Panc1 (cell line): ENCODE measurements at regions not wholly inside any gene's neighbourhood (a gene's known extent, or its start where the extent isn't known, plus 50 kb on each side); places are given as distances from the start of the nearest gene placed in this dataset.

Experiments used
- ATAC-seq: fragments of 200-7000 bp; cut with Tn5 transposase; 2 replicates; pipeline ENCODE4 v1.9.1; 2020; ENCODE audit warnings: mild to moderate bottlenecking, moderate library complexity
- BruUV-seq: library from RNA; stranded (reverse); fragments of 400-500 nt; replicated peaks from 2 replicates; lab custom pipeline; 2021; lab: Mats Ljungman, UMichigan
- CTCF ChIA-PET: fragments of 300-600 bp; sonication (Branson Sonifier 250); formaldehyde crosslinking; loops from one replicate; lab custom pipeline; 2022; ENCODE audit warnings: antibody characterized with exemption; lab: Charles Lee
- POLR2A ChIA-PET: fragments of 300-600 bp; sonication (Branson Sonifier 250); formaldehyde crosslinking; loops from one replicate; lab custom pipeline; 2022; ENCODE audit warnings: antibody characterized with exemption; lab: Charles Lee
- DNase-seq: peaks from one replicate; pipeline ENCODE4 v3.0.0-alpha.2; 2010; ENCODE audit warnings: low read depth, low spot score
- H3K27ac ChIP-seq: 2 replicates; pipeline ENCODE4 v1.5.1; 2011; ENCODE audit warnings: mild to moderate bottlenecking, low read length, inconsistent platforms
- H3K27me3 ChIP-seq: fragments of 200-500 bp; sonication (Bioruptor generic); 2 replicates; pipeline ENCODE4 v1.6.0; 2014; ENCODE audit warnings: low read length, inconsistent platforms; ENCODE audit not compliant: control insufficient read depth, insufficient read depth
- H3K36me3 ChIP-seq: fragments of 200-500 bp; sonication (Bioruptor generic); 2 replicates; pipeline ENCODE4 v1.5.1; 2014; ENCODE audit warnings: inconsistent platforms, mild to moderate bottlenecking, low read length, moderate library complexity; ENCODE audit not compliant: control insufficient read depth, insufficient read depth
- H3K4me1 ChIP-seq: 2 replicates; pipeline ENCODE4 v1.5.1; 2011; ENCODE audit warnings: inconsistent platforms, mild to moderate bottlenecking, low read length, moderate library complexity; ENCODE audit not compliant: control insufficient read depth, insufficient read depth
- H3K4me3 ChIP-seq, 2 experiments: 2 replicates each; pipeline ENCODE4 v1.5.1; 2011 to 2012; ENCODE audit warnings: low read depth in 2 of 2, low read length in 2 of 2, mild to moderate bottlenecking in 2 of 2, inconsistent platforms in 1 of 2, moderate library complexity in 1 of 2
- H3K9me3 ChIP-seq: fragments of 200-500 bp; sonication (Bioruptor generic); 2 replicates; pipeline ENCODE4 v1.5.1; 2014; ENCODE audit warnings: low read depth, mild to moderate bottlenecking, inconsistent platforms, low read length, moderate library complexity; ENCODE audit not compliant: control insufficient read depth, insufficient read depth
- POLR2AphosphoS5 ChIP-seq: IDR thresholded peaks from 2 replicates; pipeline ENCODE4 v1.6.1; 2012; ENCODE audit warnings: mild to moderate bottlenecking, low read depth, low read length, moderate library complexity
- SIN3A ChIP-seq: IDR thresholded peaks from 2 replicates; pipeline ENCODE4 v1.6.1; 2012; ENCODE audit warnings: low read depth, mild to moderate bottlenecking, low read length, moderate library complexity, borderline replicate concordance; ENCODE audit not compliant: insufficient read depth
- TCF7L2 ChIP-seq: IDR thresholded peaks from 2 replicates; pipeline ENCODE4 v1.6.1; 2011; ENCODE audit warnings: mild to moderate bottlenecking, low read depth, low read length, inconsistent platforms
- in situ Hi-C: cut with HindIII; loops from 2 replicates; pipeline ENCODE4 v1.10.0; 2016; ENCODE audit warnings: low sequenced_read_pairs, low pct_unique_long_range_greater_than_20kb
- intact Hi-C: fragments of 100-400 bp; cut with micrococcal nuclease; formaldehyde crosslinking; loops from one replicate; pipeline ENCODE4 v1.10.0; 2022; ENCODE audit not compliant: unreplicated experiment
- TF ChIP-seq, protein P1 (sequence below), 2 experiments: IDR thresholded peaks; 2 replicates each; pipeline ENCODE4 v1.6.1; 2011 to 2012; ENCODE audit warnings: low read depth in 2 of 2, control low read depth in 1 of 2, low read length in 1 of 2, mild to moderate bottlenecking in 1 of 2, moderate library complexity in 1 of 2; ENCODE audit not compliant: insufficient read depth in 1 of 2
- TF ChIP-seq, protein P2 (sequence below): fragments of 450-650 bp; IDR thresholded peaks from 2 replicates; pipeline ENCODE4 v1.5.1; 2017; ENCODE audit warnings: mild to moderate bottlenecking

DNA sequence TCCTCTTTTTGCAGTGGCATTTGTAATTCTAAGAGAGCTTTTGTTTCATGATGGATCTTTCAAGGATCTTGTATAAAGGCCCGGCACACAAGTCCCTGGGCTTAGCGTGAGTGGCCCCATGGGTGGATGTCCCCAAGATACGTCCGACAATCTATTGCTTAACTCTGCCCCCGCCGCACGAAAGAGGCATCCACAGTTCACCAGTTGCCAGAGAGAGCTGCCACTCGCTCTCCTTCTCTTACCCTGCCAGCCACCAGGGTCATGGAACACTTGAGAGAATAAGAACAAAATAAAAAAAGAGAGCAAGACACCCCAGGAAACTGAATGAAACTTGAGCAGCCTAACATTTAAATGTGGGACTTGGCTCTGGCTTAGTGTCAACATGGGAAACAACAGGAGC lies 92.3 kb downstream of the CTAGE1 start:
- CTCF ChIA-PET = interaction anchor here (0.6 kb wide), 1 partner anchor 187 kb away, joined by 9 read pairs; no protein-coding TSS in a partner anchor
- POLR2A ChIA-PET = no interaction called here
- H3K9me3 ChIP-seq = no peaks in the 10 kb centered on the region
- DNase-seq (no peak), ATAC-seq (no peak)
- H3K4me3 ChIP-seq = no peak overlapping the region
- H3K27ac ChIP-seq = no peak overlapping the region
- no TSS peak for BruUV-seq
- in situ Hi-C loops = no loop called here
- intact Hi-C loops = no loop called here
- H3K27me3 ChIP-seq = no peaks in the 10 kb centered on the region
- TF ChIP-seq, protein P1, sequence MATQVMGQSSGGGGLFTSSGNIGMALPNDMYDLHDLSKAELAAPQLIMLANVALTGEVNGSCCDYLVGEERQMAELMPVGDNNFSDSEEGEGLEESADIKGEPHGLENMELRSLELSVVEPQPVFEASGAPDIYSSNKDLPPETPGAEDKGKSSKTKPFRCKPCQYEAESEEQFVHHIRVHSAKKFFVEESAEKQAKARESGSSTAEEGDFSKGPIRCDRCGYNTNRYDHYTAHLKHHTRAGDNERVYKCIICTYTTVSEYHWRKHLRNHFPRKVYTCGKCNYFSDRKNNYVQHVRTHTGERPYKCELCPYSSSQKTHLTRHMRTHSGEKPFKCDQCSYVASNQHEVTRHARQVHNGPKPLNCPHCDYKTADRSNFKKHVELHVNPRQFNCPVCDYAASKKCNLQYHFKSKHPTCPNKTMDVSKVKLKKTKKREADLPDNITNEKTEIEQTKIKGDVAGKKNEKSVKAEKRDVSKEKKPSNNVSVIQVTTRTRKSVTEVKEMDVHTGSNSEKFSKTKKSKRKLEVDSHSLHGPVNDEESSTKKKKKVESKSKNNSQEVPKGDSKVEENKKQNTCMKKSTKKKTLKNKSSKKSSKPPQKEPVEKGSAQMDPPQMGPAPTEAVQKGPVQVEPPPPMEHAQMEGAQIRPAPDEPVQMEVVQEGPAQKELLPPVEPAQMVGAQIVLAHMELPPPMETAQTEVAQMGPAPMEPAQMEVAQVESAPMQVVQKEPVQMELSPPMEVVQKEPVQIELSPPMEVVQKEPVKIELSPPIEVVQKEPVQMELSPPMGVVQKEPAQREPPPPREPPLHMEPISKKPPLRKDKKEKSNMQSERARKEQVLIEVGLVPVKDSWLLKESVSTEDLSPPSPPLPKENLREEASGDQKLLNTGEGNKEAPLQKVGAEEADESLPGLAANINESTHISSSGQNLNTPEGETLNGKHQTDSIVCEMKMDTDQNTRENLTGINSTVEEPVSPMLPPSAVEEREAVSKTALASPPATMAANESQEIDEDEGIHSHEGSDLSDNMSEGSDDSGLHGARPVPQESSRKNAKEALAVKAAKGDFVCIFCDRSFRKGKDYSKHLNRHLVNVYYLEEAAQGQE (IDR thresholded peaks at IDR 0.05; ENCODE audit: insufficient read depth in 1 of 2, low read depth in 2 of 2, low read length in 1 of 2) = no peak
- TF ChIP-seq SIN3A = no peak
- TF ChIP-seq POLR2AphosphoS5 = no peak
- TF ChIP-seq, protein P2, sequence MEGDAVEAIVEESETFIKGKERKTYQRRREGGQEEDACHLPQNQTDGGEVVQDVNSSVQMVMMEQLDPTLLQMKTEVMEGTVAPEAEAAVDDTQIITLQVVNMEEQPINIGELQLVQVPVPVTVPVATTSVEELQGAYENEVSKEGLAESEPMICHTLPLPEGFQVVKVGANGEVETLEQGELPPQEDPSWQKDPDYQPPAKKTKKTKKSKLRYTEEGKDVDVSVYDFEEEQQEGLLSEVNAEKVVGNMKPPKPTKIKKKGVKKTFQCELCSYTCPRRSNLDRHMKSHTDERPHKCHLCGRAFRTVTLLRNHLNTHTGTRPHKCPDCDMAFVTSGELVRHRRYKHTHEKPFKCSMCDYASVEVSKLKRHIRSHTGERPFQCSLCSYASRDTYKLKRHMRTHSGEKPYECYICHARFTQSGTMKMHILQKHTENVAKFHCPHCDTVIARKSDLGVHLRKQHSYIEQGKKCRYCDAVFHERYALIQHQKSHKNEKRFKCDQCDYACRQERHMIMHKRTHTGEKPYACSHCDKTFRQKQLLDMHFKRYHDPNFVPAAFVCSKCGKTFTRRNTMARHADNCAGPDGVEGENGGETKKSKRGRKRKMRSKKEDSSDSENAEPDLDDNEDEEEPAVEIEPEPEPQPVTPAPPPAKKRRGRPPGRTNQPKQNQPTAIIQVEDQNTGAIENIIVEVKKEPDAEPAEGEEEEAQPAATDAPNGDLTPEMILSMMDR = no peak
- no peak for TF ChIP-seq TCF7L2
- no peaks in the 10 kb centered on the region for H3K36me3 ChIP-seq
- H3K4me1 ChIP-seq = no peaks in the 10 kb centered on the region

DNA sequence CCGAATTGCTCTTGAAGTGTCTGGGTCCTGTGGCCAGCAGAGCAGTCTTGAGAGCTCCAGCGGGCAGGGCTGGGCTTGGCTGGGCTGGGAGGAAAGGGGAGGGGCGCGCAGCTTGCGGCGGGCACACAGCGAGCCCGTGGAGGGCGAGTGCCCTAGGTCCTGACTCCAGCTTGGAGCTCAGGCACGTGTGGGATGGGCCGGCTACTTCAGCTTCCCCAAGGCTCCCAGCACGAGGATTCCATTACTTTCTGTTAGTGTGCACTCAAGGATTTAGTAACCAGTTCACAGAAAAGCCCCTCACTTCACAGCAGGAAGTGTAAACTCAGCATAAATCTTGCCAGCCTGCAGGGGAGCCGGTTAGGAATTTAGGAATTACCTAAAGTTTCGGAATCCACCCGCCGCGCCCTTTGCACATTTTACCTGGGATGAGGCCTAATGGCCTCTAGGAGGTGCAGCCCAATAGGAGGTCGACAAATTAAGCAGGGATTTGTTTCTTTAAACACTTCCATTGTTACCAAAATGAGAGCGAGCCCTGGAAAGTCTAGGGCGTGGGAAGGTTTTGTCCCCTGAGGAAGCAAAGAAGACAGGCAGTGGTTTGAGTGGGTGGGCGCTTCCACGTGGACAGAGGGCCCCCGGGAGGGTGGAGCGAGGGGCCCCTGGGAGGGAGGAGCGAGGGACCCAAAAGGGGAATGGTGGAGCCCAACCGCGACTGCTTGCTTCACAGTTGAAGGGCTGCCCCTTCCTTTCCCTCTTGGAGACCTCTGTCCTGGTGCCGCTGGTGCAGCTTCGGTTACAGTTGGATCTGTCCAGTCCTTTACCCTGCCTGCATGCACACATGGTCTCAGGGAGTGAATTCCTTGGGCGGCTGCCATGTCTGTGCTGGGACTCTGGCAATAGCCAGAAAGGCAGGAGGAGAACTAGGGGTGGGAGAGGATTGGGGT lies 93.3 kb downstream of the CTAGE1 start:
- in situ Hi-C loops = no loop called here

More for the DNA sequence above, 93.3 kb downstream of the CTAGE1 start:
- no peak for DNase-seq
- Histone ChIP-seq H3K9me3 (no peaks in the 10 kb centered on the region), H3K27ac (no peak overlapping the region), H3K27me3 (no peaks in the 10 kb centered on the region), H3K4me1 (no peaks in the 10 kb centered on the region), H3K4me3 (no peak overlapping the region), H3K36me3 (no peaks in the 10 kb centered on the region)
- ATAC-seq = no peak
- TF ChIP-seq TCF7L2 = no peak
- no peak for TF ChIP-seq SIN3A
- ChIA-PET POLR2A (no interaction called here), CTCF (no interaction called here)
- intact Hi-C loops = no loop called here
- BruUV-seq = no TSS peak
